Pancreas (tissue), 10 donors: ENCODE measurements at regions not wholly inside any gene's neighbourhood (a gene's known extent, or its start where the extent isn't known, plus 50 kb on each side); places are given as distances from the start of the nearest gene placed in this dataset.

ENCODE experiments used
- ATAC-seq, 4 donors: fragments of 200-7000 bp; cut with Tn5 transposase; one replicate each; pipeline versions ENCODE4 v1.8.0 to v1.9.1; 2020; ENCODE audit warnings: mild to moderate bottlenecking in 4 of 4, moderate library complexity in 4 of 4
- DNase-seq, 6 donors: peaks; one replicate each; pipeline ENCODE4 v3.0.0-alpha.2; 2020
- FAIRE-seq: peaks from 2 replicates; lab custom pipeline; 2012; peaks lifted over from hg19 to GRCh38; lab: Jason Lieb, UNC
- H3K27ac ChIP-seq, 4 donors: fragments of 200-600 bp; sonication (generic); 1 replicate in 3 of 4; 2 replicates in 1 of 4; pipeline versions ENCODE4 v1.5.0 to v1.8.0; 2020
- H3K27me3 ChIP-seq, 4 donors: fragments of 200-600 bp; one replicate each; pipeline ENCODE4 v1.8.0; 2021
- H3K36me3 ChIP-seq, 3 donors: fragments of 200-600 bp; sonication (generic) in 1 of 3; one replicate each; pipeline versions ENCODE4 v1.5.0 to v1.8.0; 2020 to 2021
- H3K4me1 ChIP-seq, 3 donors: fragments of 200-600 bp; one replicate each; pipeline ENCODE4 v1.8.0; 2021
- H3K4me3 ChIP-seq, 4 donors: fragments of 200-600 bp; sonication (generic) in 2 of 4; one replicate each; pipeline versions ENCODE4 v1.5.0 to v1.8.0; 2020 to 2021
- H3K9me3 ChIP-seq, 4 donors: fragments of 200-600 bp; one replicate each; pipeline ENCODE4 v1.8.0; 2021
- CTCF ChIP-seq, 4 donors: fragments of 200-600 bp; sonication (generic) in 3 of 4; IDR thresholded peaks; one replicate each; pipeline versions ENCODE4 v1.5.0 to v1.8.0; 2021; ENCODE audit warnings: antibody characterized with exemption in 4 of 4
- WGBS, 2 donors: extraction: QIAGEN DNeasy Blood & Tissue Kit; methylation state at CpG; one replicate each; pipeline ENCODE4 v1.1.7; 2013; 5-methylcytosine and 5-hydroxymethylcytosine counted together
- intact Hi-C, 3 donors: fragments of 100-400 bp; cut with DNase I; formaldehyde crosslinking; loops; one replicate each; pipeline versions ENCODE4 v1.11.1 to v1.14.2; 2022
- donor health status: healthy with polysubstance abuse.
- donor health status: DM: no; HTN: no; CAD: no; lungs with moderate emphysema.
- donor health status: DM: no; HTN: no; CAD: no.
- donor health status: control.
- donor health status: control.
- donor health status: Bipolar disorder and iron deficiency.
- donor health status: DM: yes; HTN: yes; CAD: no.
- donor health status: DM: no; HTN: no; CAD: no.
- donor health status: DM: no; HTN: no; CAD: no.
- donor health status: DM: yes; HTN: yes; CAD: no.

- no peak overlapping the region for H3K27ac ChIP-seq
- intact Hi-C loops: no loop called here
- TF ChIP-seq CTCF (IDR thresholded peaks at IDR 0.05): no peak
- no peaks in the 10 kb centered on the region for H3K36me3 ChIP-seq
- H3K4me1 ChIP-seq: no peaks in the 10 kb centered on the region
- FAIRE-seq (no peak), ATAC-seq (no peak), DNase-seq (no peak)
- H3K9me3 ChIP-seq: no peaks in the 10 kb centered on the region
- no peaks in the 10 kb centered on the region for H3K27me3 ChIP-seq
- WGBS, 2 donors: 85 to 97% methylated on average over 1 of the region's 1 CpG
- H3K4me3 ChIP-seq: no peak overlapping the region
These were observed 250.5 kb upstream of the SETMAR start for GRCh38 chr3:4052706-4053105.

GRCh38 chr3:4053975-4054374, 249.2 kb upstream of the SETMAR start:
- 28 to 33% methylated on average over 2 of the region's 2 CpGs for WGBS, 2 donors
- H3K4me1 ChIP-seq: no peaks in the 10 kb centered on the region
- DNase-seq (no peak), ATAC-seq (no peak), FAIRE-seq (no peak)
- no peak overlapping the region for H3K4me3 ChIP-seq
- H3K27ac ChIP-seq: no peak overlapping the region
- no peaks in the 10 kb centered on the region for H3K9me3 ChIP-seq
- no peaks in the 10 kb centered on the region for H3K36me3 ChIP-seq
- intact Hi-C loops: no loop called here
- no peaks in the 10 kb centered on the region for H3K27me3 ChIP-seq
- no peak for TF ChIP-seq CTCF (IDR thresholded peaks at IDR 0.05)

- no peak for FAIRE-seq
- WGBS, 2 donors: 26 to 32% methylated on average over 5 of the region's 5 CpGs
- no peak for DNase-seq
These were observed 243.1 kb upstream of the SETMAR start for GRCh38 chr3:4060064-4060463.

GRCh38 chr3:4060603-4061002, 242.6 kb upstream of the SETMAR start:
- no peak for DNase-seq
- no peaks in the 10 kb centered on the region for H3K4me1 ChIP-seq
- no peaks in the 10 kb centered on the region for H3K36me3 ChIP-seq
- WGBS, 2 donors: 72 to 74% methylated on average over 1 of the region's 1 CpG
- intact Hi-C loops: no loop called here
- no peak for TF ChIP-seq CTCF (IDR thresholded peaks at IDR 0.05)
- no peak overlapping the region for H3K27ac ChIP-seq
- H3K4me3 ChIP-seq: no peak overlapping the region
- no peaks in the 10 kb centered on the region for H3K9me3 ChIP-seq
- peak in 1 of 4 donors; percentile 23 for ATAC-seq
- no peak for FAIRE-seq
- no peaks in the 10 kb centered on the region for H3K27me3 ChIP-seq

More at GRCh38 chr3:4060064-4060463, 243.1 kb upstream of the SETMAR start:
- peak in 2 of 4 donors; percentile 58 to 78 for ATAC-seq
- Histone ChIP-seq H3K27ac (no peak overlapping the region), H3K27me3 (no peaks in the 10 kb centered on the region), H3K9me3 (no peaks in the 10 kb centered on the region), H3K36me3 (no peaks in the 10 kb centered on the region), H3K4me1 (no peaks in the 10 kb centered on the region), H3K4me3 (no peak overlapping the region)
- intact Hi-C loops: no loop called here
- no peak for TF ChIP-seq CTCF (IDR thresholded peaks at IDR 0.05)

GRCh38 chr3:4061195-4061594, 242.0 kb upstream of the SETMAR start:
- H3K27ac ChIP-seq: no peak overlapping the region
- ATAC-seq: peak in 1 of 4 donors; percentile 25
- H3K36me3 ChIP-seq: no peaks in the 10 kb centered on the region
- H3K9me3 ChIP-seq: no peaks in the 10 kb centered on the region
- H3K27me3 ChIP-seq: no peaks in the 10 kb centered on the region
- intact Hi-C loops: no loop called here
- no peak for TF ChIP-seq CTCF (IDR thresholded peaks at IDR 0.05)
- no peak for FAIRE-seq
- H3K4me3 ChIP-seq: no peak overlapping the region
- DNase-seq: no peak
- no peaks in the 10 kb centered on the region for H3K4me1 ChIP-seq
